SIG-M5 (cell line): ENCODE measurements at regions not wholly inside any gene's neighbourhood (a gene's known extent, or its start where the extent isn't known, plus 50 kb on each side); places are given as distances from the start of the nearest gene placed in this dataset.

ENCODE experiments used
- DNase-seq: peaks from one replicate; lab custom pipeline; 2025; lab: John Stamatoyannopoulos, UW

DNA sequence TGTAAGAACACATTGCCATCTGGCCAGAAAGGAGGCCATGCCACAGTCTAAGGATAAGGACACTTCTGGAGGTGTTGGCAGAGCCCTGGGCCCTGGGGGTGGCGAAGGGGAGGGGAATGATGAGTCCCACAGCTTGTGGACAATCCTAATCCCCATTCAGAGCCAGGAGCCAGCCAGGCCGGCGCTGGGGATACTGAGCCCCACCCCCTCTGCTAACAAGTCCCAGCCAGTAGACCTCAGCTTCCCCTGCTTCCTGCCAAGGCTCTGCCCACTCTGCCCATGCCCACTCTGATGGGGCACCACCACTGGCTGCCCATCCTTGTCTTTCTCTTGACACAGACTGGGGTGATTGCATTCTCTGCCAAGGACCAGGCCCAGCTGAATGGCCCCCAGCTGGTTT lies 71.9 kb downstream of the NAV1 start:
- no peak for DNase-seq

GRCh38 chr1:201612645-201613044 lies 73.7 kb downstream of the NAV1 start:
- no peak for DNase-seq

DNA sequence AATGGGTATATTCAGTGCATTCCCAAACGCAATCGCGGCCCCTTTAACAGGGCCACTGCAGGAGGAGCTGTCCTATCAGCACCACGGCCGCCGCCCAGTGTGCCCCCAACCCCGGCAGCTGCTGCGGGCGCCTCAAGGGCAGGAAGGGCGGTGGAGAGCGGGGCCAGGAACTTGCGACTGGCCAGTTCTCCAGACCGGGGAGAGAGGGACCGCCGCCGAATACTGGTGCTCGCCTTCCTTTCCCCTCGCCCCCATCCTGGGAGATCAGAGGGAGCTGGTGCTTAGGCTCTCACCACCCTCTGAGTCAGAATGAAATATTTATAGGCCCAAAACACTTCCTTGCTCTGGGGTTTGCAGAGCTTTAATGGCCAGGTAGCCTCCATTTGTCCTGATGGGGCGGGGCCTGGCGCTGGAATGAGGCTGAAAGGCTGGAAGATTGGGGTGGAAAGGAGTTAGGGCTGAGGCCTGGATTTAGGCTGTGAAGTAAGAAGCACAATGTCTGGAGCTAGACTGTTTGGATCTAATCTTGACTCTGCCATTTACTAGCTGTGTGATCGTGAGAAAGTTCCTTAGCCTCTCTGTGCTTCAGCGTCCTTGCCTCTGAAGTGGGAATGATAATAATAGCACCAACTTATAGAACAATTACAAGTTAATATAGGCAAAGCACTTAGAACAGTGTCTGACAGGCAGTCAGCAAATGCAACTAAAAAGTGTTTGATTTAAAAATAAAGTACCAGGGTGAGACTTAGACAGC lies 75.5 kb downstream of the NAV1 start:
- no peak for DNase-seq

DNA sequence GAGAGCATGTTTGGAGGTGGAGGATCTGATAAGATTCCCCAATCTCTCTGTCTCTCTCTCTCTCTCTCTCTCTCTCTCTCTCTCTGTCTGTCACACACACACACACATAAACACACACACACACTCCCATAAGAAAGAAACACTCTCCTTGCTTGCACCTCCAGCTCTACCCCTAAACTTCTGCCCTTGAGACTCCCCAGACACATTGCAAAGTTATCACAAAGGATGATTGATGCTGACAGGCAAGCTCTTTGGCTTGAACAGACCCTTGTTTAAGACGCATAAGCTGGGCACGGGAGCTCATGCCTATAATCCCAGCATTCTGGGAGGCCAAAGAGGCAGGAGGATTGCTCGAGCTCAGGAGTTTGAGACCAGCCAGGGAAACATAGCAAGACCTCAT lies 78.2 kb downstream of the NAV1 start:
- DNase-seq = no peak

DNA sequence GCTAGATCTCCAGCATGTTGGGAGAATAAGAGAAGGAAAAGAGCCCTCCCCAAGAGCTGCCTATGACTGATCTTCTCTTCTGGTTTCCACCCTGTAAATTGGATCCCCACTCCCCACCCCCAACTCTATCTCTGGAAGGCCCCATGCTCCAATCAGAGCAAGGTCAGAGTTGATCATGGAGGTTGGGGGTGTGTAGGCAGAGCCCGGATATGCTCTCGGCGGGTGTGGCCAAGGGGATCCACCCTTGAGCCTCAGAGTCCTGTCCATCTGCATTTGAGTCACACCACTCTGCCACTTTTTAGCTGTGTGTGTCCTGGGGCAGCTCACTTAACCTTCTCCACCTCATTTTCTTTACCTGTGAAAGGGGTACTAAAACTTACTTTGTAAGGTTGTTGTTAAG lies 79.5 kb downstream of the NAV1 start:
- DNase-seq = no peak

DNA sequence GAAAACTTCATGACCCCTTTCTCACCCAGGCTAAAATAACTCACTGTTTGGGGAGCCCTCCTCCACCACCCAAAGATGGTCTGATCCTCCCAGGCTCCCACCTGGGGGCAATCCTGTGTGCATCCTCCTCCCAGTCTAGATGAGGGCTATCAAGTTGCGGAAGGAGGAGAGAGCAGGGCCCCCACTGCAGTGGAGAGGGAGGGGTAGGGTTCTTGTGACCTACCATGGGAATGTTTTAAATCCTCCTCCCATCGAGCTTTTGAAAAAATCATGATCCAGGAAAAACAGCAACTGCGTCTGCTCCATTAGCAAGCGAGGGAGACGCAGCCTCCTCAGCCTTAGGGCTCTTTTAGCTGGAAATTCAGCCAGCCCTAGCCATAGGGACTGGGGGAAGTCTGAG lies 80.0 kb downstream of the NAV1 start:
- DNase-seq = no peak

- DNase-seq = no peak
Measured at GRCh38 chr1:201619513-201619912, 80.6 kb downstream of the NAV1 start.

GRCh38 chr1:201622353-201622752 lies 83.4 kb downstream of the NAV1 start:
- DNase-seq = no peak

- DNase-seq = no peak
Measured at GRCh38 chr1:201622824-201623223, 83.9 kb downstream of the NAV1 start.

DNA sequence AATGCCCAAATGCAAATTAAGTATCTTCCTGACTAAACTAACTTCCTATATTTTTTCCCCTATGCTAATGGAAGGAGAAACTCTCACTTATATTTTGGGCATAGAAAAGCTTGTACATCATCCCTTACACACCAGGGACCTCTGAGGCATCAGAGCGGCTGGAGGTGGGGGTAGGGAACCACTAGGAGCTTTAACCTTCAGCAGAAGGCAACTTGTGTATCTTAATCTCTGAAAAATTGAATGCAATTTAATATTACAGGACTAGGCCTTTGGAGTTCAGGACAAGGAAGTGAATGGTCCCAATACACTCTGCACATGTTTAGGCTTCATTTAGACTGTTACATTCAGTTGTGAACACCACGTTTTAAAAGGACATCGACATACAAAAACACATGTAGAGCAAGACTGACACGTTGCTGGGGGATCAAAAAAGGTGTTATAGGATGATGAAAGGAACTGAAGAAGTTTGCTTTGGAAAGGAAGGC lies 85.9 kb downstream of the NAV1 start:
- DNase-seq = no peak

- DNase-seq = no peak
Measured at GRCh38 chr1:201625226-201625761, 86.4 kb downstream of the NAV1 start.

DNA sequence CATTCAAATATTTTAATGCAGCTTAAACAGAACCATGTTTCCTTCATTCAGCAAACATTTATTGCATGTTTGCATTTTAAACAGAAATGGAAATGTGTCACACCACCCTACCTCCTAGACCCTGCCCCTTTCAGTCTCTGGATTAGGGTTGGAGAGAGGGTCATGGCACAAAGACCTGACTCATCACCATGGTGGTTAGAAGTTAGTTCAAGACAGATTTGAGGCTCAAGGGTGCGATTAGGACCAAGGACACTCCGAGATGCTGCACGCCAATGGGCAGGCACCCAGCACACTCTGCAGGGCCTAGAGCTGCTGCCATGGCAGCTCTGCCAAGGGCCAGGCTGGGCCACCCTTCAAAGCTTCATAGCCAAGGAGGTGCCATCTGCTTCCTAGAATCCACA lies 86.9 kb downstream of the NAV1 start:
- no peak for DNase-seq

GRCh38 chr1:201626629-201627275 lies 87.8 kb downstream of the NAV1 start:
- DNase-seq = no peak

DNA sequence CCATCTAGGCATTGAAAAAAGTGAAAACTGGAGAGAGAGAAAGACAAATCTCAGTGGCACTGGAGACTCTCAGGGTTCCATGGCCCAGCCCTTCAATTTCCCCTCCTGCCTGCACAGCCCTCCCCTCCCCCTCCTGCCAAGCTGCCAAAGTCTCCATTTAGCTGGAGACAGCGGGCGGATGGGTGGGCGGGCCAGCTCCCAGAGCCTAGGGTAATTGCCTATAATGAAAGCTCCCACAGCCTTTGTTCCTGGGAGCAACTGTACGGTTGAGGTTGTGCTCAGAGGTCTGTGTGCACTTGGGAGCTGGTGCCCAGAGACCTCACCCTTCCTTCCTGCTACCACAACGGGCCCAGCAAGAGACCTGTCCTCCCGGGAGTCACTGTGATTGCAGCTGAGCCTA lies 89.6 kb downstream of the NAV1 start:
- DNase-seq = no peak

DNA sequence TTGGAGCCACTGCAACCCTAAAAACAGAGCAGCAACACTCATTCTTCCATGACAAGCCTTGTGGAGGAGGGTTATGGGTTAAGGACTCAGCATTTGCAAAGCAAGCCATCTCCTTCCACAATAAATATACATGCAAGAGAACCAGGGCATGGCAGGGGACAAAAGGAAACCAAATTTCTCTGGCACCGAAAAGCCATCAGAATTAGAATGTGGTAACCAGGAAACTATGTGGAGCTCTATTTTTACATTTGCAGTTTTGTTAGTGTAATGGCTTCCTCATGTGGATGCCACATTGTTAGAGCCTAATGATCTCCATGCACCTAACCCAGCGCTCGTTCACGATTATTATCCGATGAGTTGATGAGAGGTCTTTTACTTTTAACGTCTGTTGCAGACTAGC lies 91.7 kb downstream of the NAV1 start:
- no peak for DNase-seq

GRCh38 chr1:201631037-201631436 lies 92.1 kb downstream of the NAV1 start:
- no peak for DNase-seq

DNA sequence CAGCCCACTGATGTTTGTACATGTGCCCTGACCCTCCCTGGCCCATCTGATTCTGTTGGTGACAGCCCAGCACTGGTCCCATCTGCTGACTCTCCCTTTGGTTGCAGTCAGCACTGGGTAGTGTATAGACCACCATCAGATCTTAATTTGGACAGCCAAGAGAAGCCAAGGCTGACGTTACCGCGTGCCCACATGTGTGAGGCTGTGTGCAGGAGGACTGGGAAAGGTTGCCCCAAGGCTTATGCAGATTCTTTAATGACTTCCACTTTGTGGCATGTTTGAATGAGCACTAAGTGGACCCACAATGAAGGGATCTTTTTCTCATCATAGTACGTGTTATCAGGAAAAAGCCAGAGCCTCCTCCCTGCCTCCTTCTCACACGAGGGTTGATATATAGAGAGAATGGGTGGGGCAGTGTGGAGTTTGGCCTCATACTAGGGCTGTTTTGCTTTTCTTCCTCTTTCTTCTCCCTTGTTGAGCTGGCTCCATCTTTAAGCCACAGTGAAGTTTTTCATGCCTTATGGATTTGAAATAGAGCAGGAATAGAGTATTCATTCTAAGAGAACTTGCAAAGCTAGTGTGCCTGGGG lies 93.5 kb downstream of the NAV1 start:
- DNase-seq = no peak

GRCh38 chr1:201633297-201633696 lies 94.4 kb downstream of the NAV1 start:
- no peak for DNase-seq

DNA sequence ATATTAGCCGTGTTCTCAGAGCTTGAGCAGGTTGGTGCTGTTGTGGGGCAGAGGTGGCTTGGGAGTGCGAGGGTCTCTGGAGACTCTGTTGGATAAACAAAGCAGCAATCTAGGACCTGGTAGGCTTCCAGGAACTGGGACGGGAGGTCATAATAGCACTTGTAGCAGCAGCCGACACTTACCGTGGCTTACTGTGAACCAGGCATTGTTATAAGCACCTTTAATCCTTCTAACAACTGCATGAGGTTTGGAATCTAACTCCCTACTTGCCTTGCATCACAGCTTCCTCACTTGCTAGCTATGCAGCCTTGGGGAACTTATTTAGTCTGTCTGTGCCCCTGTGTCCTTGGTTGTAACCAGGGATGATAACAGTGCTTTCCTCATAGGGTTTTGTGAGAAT lies 94.9 kb downstream of the NAV1 start:
- no peak for DNase-seq

DNA sequence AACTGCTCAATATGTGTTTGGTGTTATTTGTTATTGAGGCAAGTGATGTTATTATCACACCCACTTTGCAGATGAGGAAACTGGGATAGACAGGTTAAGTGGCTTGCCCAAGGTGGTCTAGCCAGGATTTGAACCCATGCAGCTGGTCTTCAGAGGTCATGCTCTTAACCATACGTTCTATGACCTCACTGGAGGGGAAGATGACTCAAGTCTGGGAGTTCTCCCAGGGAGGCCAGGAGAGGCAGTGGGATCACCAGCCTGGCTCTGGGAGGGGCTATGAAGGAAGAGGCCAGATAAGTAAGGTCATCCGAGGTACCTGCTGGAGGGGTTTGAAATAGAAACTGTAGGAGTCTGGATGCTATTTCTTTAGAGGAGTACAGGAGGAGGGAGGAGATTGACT lies 95.3 kb downstream of the NAV1 start:
- no peak for DNase-seq

DNA sequence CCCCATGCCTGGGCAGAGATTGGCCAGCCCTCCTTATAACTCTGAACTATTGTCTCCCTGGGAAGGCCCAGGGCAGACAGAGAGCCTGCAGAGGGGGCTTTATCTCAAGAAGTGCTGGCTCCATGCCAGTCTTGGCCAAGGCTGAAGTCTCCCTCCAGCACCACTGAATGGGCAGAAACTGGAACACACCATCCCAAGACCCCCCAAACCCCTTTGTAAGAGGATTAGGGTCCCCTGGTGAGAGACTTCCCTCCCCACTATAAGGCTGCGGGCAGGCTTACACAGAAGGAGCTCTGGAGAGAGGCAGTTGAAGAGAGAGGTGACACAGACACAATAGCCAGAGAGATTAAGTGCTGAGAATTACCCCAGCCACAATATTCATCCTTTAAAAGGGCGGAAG lies 97.2 kb downstream of the NAV1 start:
- DNase-seq = no peak

- DNase-seq = no peak
Measured at GRCh38 chr1:201636510-201636971, 97.6 kb downstream of the NAV1 start.
